IPS-18a (cell line): ENCODE measurements at regions not wholly inside any gene's neighbourhood (a gene's known extent, or its start where the extent isn't known, plus 50 kb on each side); places are given as distances from the start of the nearest gene placed in this dataset.

ENCODE experiments used
- H3K27ac ChIP-seq: one replicate; pipeline ENCODE4 v1.5.1; 2013; ENCODE audit warnings: low read length
- H3K27me3 ChIP-seq: one replicate; pipeline ENCODE4 v1.6.1; 2013; ENCODE audit warnings: mild to moderate bottlenecking, low read length; ENCODE audit not compliant: control insufficient read depth, insufficient read depth
- H3K36me3 ChIP-seq: one replicate; pipeline ENCODE4 v1.6.1; 2013; ENCODE audit warnings: low read depth, low read length; ENCODE audit not compliant: control insufficient read depth
- H3K4me1 ChIP-seq: one replicate; pipeline ENCODE4 v1.6.1; 2013; ENCODE audit warnings: low read depth, low read length; ENCODE audit not compliant: control insufficient read depth
- H3K4me3 ChIP-seq: one replicate; pipeline ENCODE4 v1.5.1; 2013; ENCODE audit warnings: low read length
- H3K9ac ChIP-seq: one replicate; pipeline ENCODE4 v1.6.1; 2013; ENCODE audit warnings: mild to moderate bottlenecking, low read length, moderate library complexity
- H3K9me3 ChIP-seq: one replicate; pipeline ENCODE4 v1.6.1; 2013; ENCODE audit warnings: low read depth, low read length; ENCODE audit not compliant: control insufficient read depth

- Histone ChIP-seq H3K27ac (no peak overlapping the region), H3K36me3 (no peaks in the 10 kb centered on the region), H3K27me3 (no peaks in the 10 kb centered on the region), H3K9ac (no peak overlapping the region), H3K9me3 (no peaks in the 10 kb centered on the region), H3K4me1 (no peaks in the 10 kb centered on the region), H3K4me3 (no peak overlapping the region)
Observed at GRCh38 chr18:76678248-76678647, 144.1 kb upstream of the ZNF236 start.

DNA sequence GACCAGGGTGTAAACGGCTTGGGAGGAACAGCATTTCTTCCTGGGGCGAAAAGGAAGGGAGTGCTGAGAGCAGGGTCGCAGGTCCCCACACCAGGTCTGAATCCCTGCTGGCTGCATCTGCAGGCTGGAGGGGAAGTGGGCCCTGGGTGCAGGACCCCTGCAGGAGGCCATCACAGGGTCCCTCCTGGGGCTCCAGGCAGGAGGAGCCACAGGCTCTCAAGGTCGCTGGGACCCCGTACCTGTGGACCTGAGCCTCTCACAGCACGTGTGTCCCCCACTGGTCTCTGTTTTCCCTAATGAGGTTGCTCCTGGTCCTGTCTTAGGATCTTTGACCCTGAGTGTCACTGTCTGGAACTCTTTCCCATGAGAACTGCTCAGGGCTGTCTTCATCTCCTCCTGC, 147.8 kb upstream of the ZNF236 start:
- H3K36me3 ChIP-seq = no peaks in the 10 kb centered on the region
- no peaks in the 10 kb centered on the region for H3K27me3 ChIP-seq
- H3K4me1 ChIP-seq = peaks cover 9% of the 10 kb centered on the region
- no peaks in the 10 kb centered on the region for H3K9me3 ChIP-seq
- no peak overlapping the region for H3K4me3 ChIP-seq
- no peak overlapping the region for H3K27ac ChIP-seq
- H3K9ac ChIP-seq = no peak overlapping the region

GRCh38 chr18:76673281-76674185, 148.8 kb upstream of the ZNF236 start:
- H3K36me3 ChIP-seq = no peaks in the 10 kb centered on the region
- H3K9me3 ChIP-seq = no peaks in the 10 kb centered on the region
- H3K27ac ChIP-seq = no peak overlapping the region
- H3K4me3 ChIP-seq = no peak overlapping the region
- no peaks in the 10 kb centered on the region for H3K27me3 ChIP-seq
- H3K9ac ChIP-seq = no peak overlapping the region
- peaks cover 12% of the 10 kb centered on the region for H3K4me1 ChIP-seq

- peaks cover 12% of the 10 kb centered on the region for H3K4me1 ChIP-seq
- no peak overlapping the region for H3K4me3 ChIP-seq
- no peak overlapping the region for H3K27ac ChIP-seq
- H3K27me3 ChIP-seq = no peaks in the 10 kb centered on the region
- no peaks in the 10 kb centered on the region for H3K36me3 ChIP-seq
- H3K9ac ChIP-seq = no peak overlapping the region
- H3K9me3 ChIP-seq = no peaks in the 10 kb centered on the region
Observed at GRCh38 chr18:76672627-76673026, 149.7 kb upstream of the ZNF236 start.

GRCh38 chr18:76670564-76671288, 151.6 kb upstream of the ZNF236 start:
- Histone ChIP-seq H3K4me1 (peaks cover 12% of the 10 kb centered on the region), H3K9me3 (no peaks in the 10 kb centered on the region), H3K9ac (no peak overlapping the region), H3K27ac (no peak overlapping the region), H3K36me3 (no peaks in the 10 kb centered on the region), H3K27me3 (no peaks in the 10 kb centered on the region), H3K4me3 (no peak overlapping the region)

DNA sequence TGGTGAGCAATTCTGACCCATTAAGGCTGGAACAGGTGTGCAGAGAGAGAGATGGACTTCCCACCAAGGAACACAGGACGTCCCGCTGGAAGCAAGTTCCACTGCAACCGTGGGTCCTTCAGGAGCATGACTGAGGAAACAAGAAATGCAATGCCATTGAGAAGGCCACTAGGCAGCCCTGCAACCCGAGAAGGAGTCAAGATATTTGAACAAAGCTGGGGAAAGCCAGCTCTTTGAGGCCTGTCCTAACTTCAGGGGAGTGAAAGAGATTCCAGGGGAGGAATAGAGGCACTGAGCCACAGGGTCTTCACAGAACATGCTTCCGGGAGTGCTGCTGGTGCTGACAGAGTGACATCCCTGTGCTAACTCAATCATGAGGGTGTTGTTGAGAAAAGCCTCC, 153.8 kb upstream of the ZNF236 start:
- Histone ChIP-seq H3K4me1 (peaks cover 12% of the 10 kb centered on the region), H3K27ac (no peak overlapping the region), H3K27me3 (no peaks in the 10 kb centered on the region), H3K9ac (no peak overlapping the region), H3K9me3 (no peaks in the 10 kb centered on the region), H3K4me3 (no peak overlapping the region), H3K36me3 (no peaks in the 10 kb centered on the region)

- Histone ChIP-seq H3K27me3 (no peaks in the 10 kb centered on the region), H3K9me3 (no peaks in the 10 kb centered on the region), H3K27ac (no peak overlapping the region), H3K4me1 (peaks cover 12% of the 10 kb centered on the region), H3K4me3 (no peak overlapping the region), H3K9ac (no peak overlapping the region), H3K36me3 (no peaks in the 10 kb centered on the region)
Observed at GRCh38 chr18:76668119-76668518, 154.2 kb upstream of the ZNF236 start.

GRCh38 chr18:76667603-76668002, 154.8 kb upstream of the ZNF236 start:
- H3K4me1 ChIP-seq = peaks cover 10% of the 10 kb centered on the region
- no peaks in the 10 kb centered on the region for H3K36me3 ChIP-seq
- no peaks in the 10 kb centered on the region for H3K9me3 ChIP-seq
- H3K9ac ChIP-seq = no peak overlapping the region
- H3K27me3 ChIP-seq = no peaks in the 10 kb centered on the region
- no peak overlapping the region for H3K27ac ChIP-seq
- no peak overlapping the region for H3K4me3 ChIP-seq

DNA sequence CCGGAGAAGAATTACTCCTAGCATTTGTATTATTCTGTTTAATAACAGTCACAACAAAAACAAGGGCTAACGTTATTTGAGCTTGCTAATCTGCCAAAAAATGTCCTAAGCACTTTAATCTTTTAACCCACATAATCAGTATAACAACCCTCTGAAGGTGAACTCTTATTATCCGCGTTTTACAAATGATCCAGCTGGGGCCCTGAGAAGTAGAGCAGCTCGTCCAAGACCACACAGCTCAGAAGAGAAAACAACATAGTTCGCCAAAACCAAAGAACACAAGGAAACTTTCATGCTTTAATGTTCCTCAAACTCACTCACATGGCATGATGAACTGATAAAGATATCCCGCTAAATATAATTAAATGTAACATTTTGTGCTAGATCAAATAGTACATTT, 159.7 kb upstream of the ZNF236 start:
- Histone ChIP-seq H3K9me3 (no peaks in the 10 kb centered on the region), H3K9ac (no peak overlapping the region), H3K4me3 (no peak overlapping the region), H3K36me3 (no peaks in the 10 kb centered on the region), H3K27me3 (no peaks in the 10 kb centered on the region), H3K4me1 (peaks cover 5% of the 10 kb centered on the region), H3K27ac (no peak overlapping the region)

DNA sequence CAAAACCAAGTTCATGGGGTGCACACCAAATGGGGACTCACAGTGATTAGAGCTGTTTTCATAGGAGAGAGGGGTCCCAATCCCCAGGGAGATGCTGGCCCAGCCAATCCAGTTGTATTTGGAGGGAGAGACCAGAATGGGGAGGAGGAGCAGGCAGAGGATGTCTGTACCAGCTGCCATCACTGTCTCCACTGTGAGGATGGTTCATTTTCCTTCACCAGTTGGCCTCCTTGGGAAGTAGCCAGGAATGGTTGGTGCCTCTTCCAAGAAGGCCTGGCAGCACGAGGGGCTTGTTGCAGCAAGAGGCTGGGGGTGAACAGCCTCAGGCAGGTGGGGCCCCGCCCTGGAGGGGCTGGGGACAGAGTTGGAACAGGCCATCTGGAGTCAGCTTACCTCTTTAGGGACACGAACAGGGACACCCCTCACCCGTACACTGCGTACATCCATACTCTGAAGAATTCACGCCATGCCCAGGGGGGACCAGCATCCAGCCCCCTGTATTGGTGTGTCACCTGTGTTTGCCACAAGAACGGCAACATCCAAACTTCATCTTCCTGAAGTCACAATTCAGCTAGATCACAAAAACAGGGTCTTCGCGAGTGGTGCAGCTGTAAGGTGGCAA, 161.7 kb upstream of the ZNF236 start:
- peaks cover 11% of the 10 kb centered on the region for H3K4me1 ChIP-seq
- H3K4me3 ChIP-seq = no peak overlapping the region
- no peaks in the 10 kb centered on the region for H3K27me3 ChIP-seq
- H3K9ac ChIP-seq = no peak overlapping the region
- no peaks in the 10 kb centered on the region for H3K9me3 ChIP-seq
- H3K36me3 ChIP-seq = no peaks in the 10 kb centered on the region
- H3K27ac ChIP-seq = no peak overlapping the region

GRCh38 chr18:76658627-76659026, 163.6 kb upstream of the ZNF516 start:
- H3K27ac ChIP-seq = no peak overlapping the region
- H3K4me1 ChIP-seq = peaks cover 11% of the 10 kb centered on the region
- no peaks in the 10 kb centered on the region for H3K27me3 ChIP-seq
- no peaks in the 10 kb centered on the region for H3K36me3 ChIP-seq
- no peak overlapping the region for H3K9ac ChIP-seq
- no peaks in the 10 kb centered on the region for H3K9me3 ChIP-seq
- H3K4me3 ChIP-seq = no peak overlapping the region
